Thyroid gland (tissue), 4 donors: ENCODE measurements at regions not wholly inside any gene's neighbourhood (a gene's known extent, or its start where the extent isn't known, plus 50 kb on each side); places are given as distances from the start of the nearest gene placed in this dataset.

Experiments used
- POLR2A ChIP-seq, 2 donors: fragments of 450-650 bp; IDR thresholded peaks; one replicate each; pipeline ENCODE4 v1.6.1; 2017; ENCODE audit warnings: antibody characterized with exemption in 2 of 2, mild to moderate bottlenecking in 2 of 2, moderate library complexity in 1 of 2
- TF ChIP-seq, protein P1 (sequence below), 6 experiments: fragments of 200-600 bp in 3 of 6; fragments of 450-650 bp in 3 of 6; sonication (generic) in 3 of 6; IDR thresholded peaks; one replicate each; pipeline ENCODE4 v1.5.1; 2016 to 2019; ENCODE audit warnings: antibody characterized with exemption in 6 of 6, mild to moderate bottlenecking in 2 of 6, inconsistent platforms in 1 of 6, moderate library complexity in 1 of 6

GRCh38 chr3:27659279-27660021 is 62.7 kb downstream of the EOMES start:
- TF ChIP-seq, protein P1, sequence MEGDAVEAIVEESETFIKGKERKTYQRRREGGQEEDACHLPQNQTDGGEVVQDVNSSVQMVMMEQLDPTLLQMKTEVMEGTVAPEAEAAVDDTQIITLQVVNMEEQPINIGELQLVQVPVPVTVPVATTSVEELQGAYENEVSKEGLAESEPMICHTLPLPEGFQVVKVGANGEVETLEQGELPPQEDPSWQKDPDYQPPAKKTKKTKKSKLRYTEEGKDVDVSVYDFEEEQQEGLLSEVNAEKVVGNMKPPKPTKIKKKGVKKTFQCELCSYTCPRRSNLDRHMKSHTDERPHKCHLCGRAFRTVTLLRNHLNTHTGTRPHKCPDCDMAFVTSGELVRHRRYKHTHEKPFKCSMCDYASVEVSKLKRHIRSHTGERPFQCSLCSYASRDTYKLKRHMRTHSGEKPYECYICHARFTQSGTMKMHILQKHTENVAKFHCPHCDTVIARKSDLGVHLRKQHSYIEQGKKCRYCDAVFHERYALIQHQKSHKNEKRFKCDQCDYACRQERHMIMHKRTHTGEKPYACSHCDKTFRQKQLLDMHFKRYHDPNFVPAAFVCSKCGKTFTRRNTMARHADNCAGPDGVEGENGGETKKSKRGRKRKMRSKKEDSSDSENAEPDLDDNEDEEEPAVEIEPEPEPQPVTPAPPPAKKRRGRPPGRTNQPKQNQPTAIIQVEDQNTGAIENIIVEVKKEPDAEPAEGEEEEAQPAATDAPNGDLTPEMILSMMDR (IDR thresholded peaks at IDR 0.05), result peak; percentile 42 to 83 (median 76)
- TF ChIP-seq POLR2A (IDR thresholded peaks at IDR 0.05), result no peak
